Occipital lobe (tissue), 1 donor: ENCODE measurements at regions not wholly inside any gene's neighbourhood (a gene's known extent, or its start where the extent isn't known, plus 50 kb on each side); places are given as distances from the start of the nearest gene placed in this dataset.
"Not testable (repeated sequence)": the region's sequence is repeated elsewhere in the genome, so short reads cannot be mapped to it uniquely, and the experiment has no call there.

Experiments
- DNase-seq: peaks from one replicate; lab custom pipeline; 2025; lab: John Stamatoyannopoulos, UW

DNA sequence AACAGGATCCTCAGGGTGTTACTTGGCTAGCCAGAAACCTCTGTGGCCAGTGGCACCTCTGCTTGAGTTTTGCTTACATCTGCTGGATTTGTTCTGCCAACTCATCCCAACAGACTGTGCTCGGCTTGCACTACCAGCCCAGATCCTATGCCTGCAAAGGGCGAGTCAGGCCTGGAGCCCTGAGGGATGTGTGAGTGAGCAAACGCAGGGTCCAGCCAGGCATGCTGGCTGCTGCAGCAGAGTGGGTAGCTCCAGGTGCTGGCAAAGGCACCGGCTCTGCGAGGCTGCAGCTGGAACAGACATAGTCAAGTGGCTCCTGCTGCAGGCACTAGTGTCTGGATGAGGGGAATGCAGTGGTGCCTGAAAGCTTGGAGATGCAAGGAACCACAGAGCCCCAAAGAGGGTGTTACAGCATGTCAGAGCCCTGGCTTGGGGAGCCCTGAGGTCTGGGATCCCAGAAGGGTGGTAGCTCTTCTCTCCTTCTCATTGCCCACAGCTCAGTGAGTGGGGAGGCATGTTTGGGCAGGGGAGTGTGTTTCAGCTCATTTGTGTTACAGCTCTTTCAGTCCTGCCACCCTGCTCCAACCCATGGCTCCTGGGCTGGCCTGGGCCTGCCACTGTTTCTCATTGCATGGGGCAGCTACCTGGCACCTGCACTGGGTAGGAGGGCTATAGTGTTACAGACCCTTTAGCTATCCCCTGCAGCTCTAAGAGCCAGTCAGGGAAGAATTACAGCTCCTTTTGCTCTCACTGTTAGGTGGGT, 332.6 kb downstream of the TAF11L14 start:
- DNase-seq: no peak

- DNase-seq: no peak
Measured at GRCh38 chr5:17976404-17976803, 342.1 kb downstream of the TAF11L14 start.

- DNase-seq: no peak
Measured at GRCh38 chr5:17978954-17979353, 344.7 kb downstream of the TAF11L14 start.

GRCh38 chr5:17982626-17983025, 348.4 kb downstream of the TAF11L14 start:
- DNase-seq: not testable (repeated sequence)

DNA sequence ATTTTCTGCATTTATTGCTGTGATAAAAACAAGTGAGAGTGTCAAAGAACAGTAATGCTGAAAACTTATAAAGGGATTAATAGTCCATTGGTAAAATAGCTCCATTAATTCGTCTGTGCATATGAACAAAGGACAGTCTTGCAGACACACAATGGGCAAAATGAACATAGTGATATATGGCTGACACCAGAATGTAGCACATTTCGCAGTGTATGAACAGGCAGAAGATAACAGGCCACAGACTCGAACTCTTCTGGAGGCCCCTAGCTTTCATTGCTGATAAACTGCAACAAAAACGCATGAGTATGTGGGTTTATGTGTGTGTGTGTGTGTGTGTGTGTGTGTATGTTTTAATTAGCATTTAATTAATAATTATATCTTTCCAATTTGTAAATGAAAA, 354.8 kb downstream of the TAF11L14 start:
- no peak for DNase-seq

DNA sequence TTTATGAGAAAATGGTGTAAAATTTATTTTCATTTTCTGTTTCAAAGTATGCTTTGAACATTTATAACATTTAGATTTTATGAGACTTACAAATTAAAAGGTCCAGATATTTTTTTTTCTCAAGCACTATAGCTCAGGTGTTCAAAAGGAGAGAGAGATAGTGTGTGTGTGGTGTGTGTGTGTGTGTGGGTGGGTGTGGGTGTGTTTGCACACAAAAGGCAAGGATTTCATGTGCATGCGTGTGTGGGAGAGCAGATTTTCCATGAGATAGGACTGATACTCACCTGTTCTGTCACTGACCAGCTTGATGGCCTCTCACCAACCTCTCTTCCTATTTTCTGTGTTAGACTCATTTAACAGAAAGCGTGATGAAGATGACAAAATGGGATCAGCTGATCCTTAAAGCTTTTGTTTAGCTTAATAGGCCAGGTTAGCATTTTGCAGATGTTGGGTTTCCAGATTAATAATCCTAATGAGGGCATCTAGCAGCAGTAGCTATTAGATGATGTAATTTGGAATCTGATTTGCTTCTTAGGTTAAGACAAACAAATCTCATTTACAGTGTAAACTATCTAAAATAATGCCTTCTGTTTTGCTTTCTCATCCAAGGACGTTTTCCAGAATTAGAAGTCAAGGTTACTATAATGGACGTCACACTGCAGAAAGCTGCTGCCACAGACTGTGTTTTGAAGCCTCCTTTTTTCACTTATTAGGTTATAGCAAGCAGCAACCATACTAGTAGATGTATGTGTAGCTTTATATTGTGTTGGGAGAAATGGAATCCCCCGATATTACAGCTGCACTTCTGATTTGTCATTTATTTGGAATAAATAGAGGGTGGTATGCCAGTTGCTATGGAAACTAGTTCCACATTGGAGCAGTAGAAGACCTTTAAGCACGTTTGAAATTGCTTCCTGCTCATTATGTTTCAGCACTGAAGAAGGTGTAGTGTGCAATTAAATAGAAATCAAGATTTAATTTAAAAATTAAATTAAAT, 355.6 kb downstream of the TAF11L14 start:
- DNase-seq: no peak

DNA sequence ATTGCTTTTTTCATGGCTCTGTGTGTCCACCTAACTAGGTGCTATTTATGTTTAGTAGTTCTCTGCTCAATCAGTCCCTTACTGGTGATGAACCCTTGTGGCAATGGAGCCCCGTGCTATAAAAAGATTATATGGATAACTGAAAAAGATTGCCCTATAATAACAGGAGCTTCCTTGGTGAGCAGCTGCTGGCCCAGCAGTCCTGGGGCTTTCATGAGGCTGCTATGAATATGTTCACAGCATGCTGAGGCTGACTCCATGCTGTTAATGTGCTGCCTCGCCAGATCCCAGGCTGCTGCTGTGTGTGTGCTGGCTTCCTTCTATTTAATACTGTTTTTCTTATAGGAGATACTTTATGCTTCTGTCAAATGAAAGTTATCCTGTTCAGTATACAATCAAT, 357.5 kb downstream of the TAF11L14 start:
- no peak for DNase-seq

DNA sequence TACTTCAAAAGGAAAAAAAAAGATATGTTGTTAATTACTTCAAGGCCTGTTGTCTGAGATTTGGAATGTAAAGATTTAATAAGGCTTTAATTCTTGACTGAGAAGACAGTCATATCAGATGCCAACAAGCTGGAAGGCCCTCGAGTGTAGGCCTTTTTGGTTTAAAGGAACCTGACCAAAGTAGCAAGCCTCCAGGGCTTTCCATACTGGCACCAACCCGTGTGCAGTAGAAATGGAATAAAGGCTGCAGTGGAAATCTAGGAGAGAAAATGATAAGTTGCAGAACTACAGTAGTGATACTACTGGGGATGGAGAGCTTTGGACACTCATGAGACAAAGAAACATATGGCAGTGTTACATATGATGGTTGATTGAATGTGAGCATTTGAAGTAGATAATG, 358.0 kb downstream of the TAF11L14 start:
- DNase-seq: no peak

DNA sequence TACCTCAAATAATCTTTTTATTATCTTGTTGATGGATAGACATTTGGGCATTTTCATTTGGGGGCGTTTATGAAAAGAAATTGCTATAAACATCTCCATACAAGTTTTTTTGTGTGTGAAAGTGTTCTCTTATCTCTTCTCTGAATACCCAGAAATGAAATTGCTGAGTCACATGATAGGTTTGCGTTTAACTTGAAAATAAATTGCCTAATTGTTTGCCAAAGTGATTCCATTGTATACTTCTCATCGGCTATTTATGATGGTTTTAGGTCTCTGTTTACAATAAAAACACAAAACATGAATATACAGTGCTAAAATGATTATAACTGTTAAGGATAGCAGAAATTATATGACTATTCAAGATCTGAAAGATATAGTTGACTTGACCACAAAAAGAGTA, 361.7 kb downstream of the TAF11L14 start:
- no peak for DNase-seq

- DNase-seq: no peak
Measured at GRCh38 chr5:17999858-18000257, 365.6 kb downstream of the TAF11L14 start.

GRCh38 chr5:18000744-18001143, 366.5 kb downstream of the TAF11L14 start:
- DNase-seq: no peak

- DNase-seq: no peak
Measured at GRCh38 chr5:18003312-18003711, 369.1 kb downstream of the TAF11L14 start.

DNA sequence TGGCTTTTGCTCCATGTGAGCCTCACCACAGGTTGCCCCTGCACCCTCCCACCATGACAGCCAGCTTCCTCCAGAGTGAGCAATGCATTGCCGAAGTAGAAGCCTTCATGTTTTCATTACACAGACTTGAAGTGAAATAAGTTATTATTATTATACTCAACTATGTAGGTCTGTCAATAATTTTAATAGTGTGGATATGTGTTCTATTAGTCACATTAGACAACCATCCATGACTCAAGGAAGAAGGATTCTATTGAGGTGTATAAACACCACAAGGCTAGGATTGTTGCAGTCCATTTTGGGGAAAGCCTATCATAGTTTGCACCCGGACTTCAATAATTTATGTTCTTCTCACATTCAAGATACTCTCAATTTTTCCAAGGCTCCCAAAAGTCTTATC, 369.5 kb downstream of the TAF11L14 start:
- DNase-seq: no peak

DNA sequence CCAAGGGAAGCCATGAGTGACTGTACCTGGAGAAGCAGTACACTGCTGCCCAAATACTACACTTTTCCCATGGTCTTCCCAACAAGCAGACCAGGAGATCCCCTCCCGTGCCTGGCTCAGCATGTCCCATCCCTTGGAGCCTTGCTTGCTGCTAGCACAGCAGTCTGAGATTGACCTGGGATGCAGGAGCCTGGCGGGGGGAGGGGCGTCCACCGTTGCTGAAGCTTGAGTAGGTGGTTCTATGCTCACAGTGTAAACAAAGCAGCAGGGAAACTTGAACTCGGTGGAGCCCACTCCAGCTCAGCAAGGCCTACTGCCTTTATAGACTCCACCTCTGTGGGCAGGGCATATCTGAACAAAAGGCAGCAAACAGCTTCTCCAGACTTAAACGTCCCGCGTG, 372.0 kb downstream of the TAF11L14 start:
- not testable (repeated sequence) for DNase-seq

- no peak for DNase-seq
Measured at GRCh38 chr5:18008940-18009339, 374.7 kb downstream of the TAF11L14 start.

- DNase-seq: no peak
Measured at GRCh38 chr5:18010053-18010452, 375.8 kb downstream of the TAF11L14 start.

DNA sequence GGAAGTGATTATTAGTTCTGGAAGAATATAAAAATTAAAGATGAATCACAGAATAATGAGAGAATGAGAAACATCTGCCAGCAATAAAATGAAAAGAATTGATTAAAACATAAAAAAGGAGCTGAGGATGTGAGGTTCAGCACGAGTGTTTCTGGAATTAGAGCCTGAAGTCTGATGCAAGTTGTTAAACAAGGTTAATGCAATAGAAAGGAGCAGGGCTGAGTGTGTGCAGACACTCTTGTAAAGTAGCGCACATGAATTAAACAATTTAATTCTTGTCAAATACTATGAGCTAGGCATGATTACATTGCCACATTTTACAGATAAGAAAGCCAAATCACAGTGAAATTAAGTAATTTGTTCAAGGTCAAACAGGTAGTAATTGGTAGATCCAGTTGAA, 384.2 kb downstream of the TAF11L14 start:
- DNase-seq: no peak

DNA sequence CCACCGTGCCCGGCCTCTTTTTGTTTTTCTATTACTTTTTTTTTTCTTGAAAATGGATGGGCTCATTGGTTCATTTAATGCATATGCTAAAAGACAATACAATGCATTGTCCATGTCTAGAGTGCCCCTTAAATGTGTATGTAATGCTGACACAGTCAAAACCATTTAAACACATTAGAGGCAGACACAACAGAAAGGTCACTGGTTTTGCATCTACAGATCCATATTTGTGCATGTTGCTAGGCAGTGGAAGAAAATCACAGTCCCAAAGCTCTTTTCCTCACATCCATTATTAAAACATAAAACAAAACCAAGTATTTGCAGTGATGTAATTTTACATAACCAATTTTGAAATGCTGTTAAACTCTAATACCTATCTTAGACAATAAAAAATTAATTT, 389.0 kb downstream of the TAF11L14 start:
- DNase-seq: no peak

DNA sequence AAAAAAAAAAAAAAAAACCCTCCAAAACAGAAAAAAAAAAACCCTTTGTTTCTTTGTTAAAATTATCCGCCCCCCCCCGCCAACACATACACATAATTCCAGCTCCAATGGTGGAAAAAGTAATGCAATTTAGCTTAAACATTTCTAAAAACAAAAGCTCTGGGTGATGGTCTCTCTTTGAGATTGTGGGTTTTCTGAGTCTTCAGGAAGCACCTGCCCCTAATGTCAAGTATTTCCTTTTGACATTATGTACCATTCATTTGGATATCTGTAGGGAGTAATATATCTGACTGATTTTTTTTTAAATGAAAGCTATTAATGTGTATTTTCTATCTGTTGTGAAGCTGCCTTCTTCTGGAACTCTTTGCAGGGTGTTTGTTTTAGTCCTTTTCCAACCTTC, 389.7 kb downstream of the TAF11L14 start:
- no peak for DNase-seq

GRCh38 chr5:18024542-18024941, 390.3 kb downstream of the TAF11L14 start:
- DNase-seq: no peak

GRCh38 chr5:18027241-18027867, 393.1 kb downstream of the TAF11L14 start:
- no peak for DNase-seq

GRCh38 chr5:18028036-18028435, 393.8 kb downstream of the TAF11L14 start:
- no peak for DNase-seq
